HG02981 (cell line): ENCODE measurements at regions not wholly inside any gene's neighbourhood (a gene's known extent, or its start where the extent isn't known, plus 50 kb on each side); places are given as distances from the start of the nearest gene placed in this dataset.

Experiments
- ATAC-seq: cut with Tn5 transposase; IDR thresholded peaks from one replicate; pipeline ENCODE4 v1.9.1; 2021; ENCODE audit warnings: mild to moderate bottlenecking, moderate library complexity; ENCODE audit not compliant: unreplicated experiment

- no peak for ATAC-seq
Measured at GRCh38 chr5:135207866-135208265, 173.8 kb upstream of the PITX1 start.

DNA sequence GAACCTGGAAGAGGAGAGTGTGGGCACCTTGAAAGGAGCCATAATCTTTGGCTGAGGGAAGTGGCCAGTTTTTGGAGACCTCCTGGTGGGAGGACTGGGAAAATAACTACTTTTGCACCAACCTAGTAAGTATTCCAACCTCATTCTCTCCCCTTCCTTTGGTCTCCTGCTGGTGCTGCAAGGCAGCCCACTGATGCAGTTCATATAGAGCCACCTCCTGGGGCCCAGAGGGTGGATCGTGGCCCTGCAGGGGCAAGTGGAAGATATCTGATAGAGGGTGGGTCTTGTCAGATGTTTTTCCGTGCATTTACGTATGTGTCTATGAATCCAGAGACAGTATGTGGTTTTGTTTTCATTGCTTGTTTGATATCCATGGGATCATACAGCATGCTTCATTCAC, 172.8 kb upstream of the PITX1 start:
- ATAC-seq, result no peak

- ATAC-seq, result no peak
Measured at GRCh38 chr5:135205632-135206349, 171.8 kb upstream of the PITX1 start.

GRCh38 chr5:135204151-135204600, 170.1 kb upstream of the PITX1 start:
- no peak for ATAC-seq

GRCh38 chr5:135203593-135204036, 169.6 kb upstream of the PITX1 start:
- ATAC-seq, result no peak

- ATAC-seq, result no peak
Measured at GRCh38 chr5:135203019-135203418, 169.0 kb upstream of the PITX1 start.

GRCh38 chr5:135199919-135200318, 165.9 kb upstream of the PITX1 start:
- ATAC-seq, result no peak

DNA sequence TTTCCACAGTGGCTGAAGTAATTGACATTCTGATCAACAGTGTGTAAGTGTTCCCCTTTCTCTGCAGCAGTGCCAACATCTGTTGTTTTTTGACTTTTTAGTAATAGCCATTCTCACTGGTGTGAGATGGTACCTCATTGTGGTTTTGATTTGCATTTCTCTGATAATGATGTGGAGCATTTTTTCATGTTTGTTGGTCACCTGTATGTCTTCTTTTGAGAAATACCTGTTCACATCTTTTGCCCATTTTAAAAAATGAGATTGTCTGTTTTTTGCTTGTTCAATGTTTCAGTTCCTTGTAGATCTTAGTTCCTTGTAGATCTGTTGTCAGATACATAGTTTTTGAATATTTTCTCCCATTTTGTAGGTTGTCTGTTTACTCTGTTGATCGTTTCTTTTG, 162.5 kb upstream of the PITX1 start:
- ATAC-seq, result no peak

GRCh38 chr5:135195270-135195608, 161.2 kb upstream of the PITX1 start:
- no peak for ATAC-seq

GRCh38 chr5:135194573-135195269, 160.7 kb upstream of the PITX1 start:
- ATAC-seq, result no peak

DNA sequence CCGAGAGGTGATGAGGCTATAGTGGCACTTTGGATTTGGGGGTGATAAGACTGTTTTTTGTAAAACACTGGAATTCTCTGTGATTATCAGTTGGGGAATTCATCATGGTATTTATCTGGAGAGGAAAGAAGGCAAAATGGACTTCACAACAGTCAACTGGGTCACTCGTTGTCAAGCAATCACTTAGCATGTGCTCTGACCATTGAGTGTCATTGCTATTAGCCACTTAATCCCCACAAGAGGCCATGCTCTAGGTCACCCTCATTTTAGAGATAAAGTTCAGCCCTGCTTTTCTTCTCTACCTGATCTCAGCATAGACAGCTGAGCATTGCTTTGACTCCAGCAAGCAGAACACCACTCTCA, 160.1 kb upstream of the PITX1 start:
- ATAC-seq, result no peak

DNA sequence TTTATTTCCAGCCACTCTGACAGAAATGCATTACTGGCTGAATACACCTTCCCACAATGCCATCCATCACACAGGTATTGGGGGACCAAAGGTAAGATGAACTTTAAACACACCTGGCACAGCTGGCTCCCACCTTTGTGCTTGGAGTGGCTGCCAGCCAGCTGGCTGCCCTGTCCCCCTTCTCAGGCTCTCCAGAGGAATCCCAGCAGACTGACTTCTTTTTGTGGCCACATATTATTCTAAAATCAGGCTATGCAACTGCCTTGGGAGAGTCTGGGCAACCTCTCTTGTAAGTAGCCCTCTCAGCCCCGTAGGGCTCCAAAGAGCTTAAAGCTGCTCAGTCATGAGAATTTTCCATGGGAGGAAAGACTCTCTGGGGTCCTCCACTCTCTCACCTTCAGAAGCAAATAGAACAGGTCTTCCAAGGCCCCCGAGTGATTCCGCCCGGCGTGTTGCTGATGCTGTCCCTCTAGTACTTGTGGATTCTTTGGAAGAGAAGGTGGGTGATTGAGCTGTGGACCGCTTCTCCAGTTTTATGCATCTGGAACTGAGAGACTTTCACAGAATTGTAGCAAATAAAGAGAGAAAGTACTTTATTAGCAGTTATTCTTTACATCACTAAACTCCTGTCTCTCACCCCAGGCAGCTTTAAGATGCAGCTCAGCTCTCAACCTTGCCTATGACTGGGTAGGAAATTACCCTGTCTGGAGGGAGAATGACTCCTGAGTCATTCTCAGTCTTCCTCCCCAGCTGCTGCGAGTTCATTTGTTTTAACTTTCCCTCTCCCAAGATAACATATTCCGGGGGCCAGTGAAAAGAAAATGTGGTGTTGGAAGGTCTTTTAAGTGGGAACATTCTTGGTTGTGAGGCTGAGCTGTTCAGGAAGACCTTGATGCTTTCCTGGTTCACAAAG, 159.4 kb upstream of the PITX1 start:
- no peak for ATAC-seq

GRCh38 chr5:135192351-135192750, 158.3 kb upstream of the PITX1 start:
- ATAC-seq, result no peak

DNA sequence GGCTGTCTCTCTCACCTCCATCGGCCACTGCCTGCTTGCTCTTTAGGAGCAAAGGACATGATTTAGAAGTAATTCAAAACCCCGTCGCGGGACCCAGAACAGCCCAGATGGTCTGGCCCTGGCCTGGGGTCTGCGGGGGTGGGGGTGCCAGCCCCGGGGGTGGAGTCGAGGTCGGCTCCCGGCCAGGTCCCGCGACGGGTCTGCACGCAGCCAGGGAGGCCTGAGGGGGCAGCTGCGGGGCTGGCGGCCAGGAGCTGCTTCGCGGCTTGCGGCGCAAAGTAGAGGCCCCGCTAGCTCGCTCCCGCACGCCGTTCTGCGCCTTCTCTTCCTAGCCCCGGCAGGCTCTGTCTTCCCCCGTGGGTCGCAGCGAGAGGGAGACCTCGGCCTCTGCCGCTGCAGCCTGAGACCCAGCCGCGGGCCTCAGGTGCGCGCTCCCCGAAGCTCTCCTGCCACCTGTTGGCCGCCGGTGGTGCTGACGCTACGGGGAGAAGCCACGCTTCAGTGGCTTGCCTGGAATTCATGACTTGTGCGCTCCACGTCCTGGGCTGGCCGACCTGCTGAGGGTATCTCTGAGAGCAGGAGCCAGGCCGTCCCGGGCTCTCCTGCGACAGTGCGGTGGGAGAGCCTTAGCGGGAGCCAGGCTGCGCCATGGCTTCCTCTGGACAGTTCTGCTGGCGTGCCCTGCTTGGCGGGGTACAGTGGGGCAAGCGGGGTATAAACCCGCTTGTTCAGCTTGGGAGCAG, 157.2 kb upstream of the PITX1 start:
- ATAC-seq, result peak; percentile 86

DNA sequence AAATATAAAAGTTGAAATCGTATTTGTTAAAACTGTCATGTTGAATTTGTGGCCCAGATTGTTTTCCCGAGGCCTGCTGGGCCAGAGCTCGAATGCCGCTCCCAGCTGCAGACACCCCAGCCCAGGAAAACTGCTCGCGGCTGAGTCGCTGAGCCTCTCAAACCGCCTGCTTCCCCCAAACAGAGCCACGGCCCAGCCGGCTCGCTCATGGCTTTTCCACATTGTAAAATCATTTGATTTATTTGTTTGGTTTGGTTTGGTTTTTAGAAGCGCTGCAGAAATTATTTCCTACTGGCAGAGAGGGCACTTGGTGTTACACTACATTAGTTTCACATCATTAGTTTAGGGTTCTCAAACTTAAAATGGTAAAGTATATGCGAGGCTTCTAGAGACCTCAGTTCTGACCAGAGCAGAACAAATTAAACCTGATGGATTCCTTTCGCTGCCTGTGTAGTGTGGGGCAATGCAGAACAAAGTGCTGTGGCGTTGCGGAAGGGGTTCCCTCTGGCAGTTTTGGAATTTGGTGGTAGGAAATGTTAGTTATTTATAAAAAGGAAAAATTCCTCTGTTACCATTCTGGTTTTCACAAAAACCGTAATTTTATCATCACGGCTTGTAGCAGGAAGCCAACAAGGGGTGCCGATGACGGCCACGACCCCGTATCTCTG, 156.5 kb upstream of the PITX1 start:
- ATAC-seq, result no peak

DNA sequence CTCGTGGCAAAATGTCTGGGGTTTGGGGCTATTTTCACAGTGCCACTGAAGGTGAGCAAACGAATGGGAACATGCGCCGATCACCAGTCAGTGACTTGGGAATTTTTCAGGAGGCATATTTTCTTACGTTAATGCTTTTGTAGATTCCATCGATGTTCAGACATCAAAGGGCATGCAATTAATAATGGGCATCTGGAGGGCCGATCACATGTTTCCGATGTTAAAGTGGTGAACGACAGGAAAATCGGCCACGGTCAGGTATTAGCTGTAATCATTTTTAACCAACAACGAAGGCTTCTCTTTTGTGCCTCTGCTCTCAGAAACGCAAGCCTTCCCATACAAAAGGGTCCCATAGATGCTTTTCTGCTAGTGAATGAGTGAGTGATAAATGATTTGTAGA, 155.0 kb upstream of the PITX1 start:
- no peak for ATAC-seq

DNA sequence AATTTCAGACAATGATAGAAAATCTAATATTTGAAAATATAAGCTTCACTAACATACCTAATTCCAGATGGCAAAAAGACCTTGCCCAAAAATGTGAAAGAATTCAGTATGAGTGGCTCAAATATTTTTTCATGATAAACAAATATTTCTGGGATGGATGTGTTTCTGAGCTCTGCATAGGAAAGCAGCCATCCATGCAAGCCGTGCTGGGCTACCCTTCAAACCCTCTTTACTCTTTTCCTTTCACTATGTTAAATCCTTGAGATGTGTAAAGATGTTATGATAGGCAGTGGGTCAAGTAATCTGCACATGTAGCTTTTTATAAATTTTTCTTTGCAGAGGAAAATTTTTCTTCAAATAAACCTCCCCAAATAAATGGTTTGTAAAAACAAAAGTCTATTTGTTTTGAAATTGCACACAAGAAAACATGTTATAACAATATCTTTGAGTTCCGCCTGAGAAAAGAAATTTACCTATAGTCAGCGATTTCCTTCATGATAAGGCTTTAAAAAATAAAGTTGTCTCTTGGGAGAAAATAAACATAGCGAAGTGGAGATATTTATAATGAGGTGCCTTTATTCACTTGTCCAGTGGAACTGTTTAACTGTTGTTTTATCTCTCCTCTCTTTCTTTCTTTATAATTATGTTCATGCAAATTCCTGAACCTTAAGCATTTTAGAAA, 154.3 kb upstream of the PITX1 start:
- no peak for ATAC-seq

- ATAC-seq, result no peak
Measured at GRCh38 chr5:135186662-135187522, 152.9 kb upstream of the PITX1 start.
